ENCODE measurements at regions not wholly inside any gene's neighbourhood (a gene's known extent, or its start where the extent isn't known, plus 50 kb on each side); places are given as distances from the start of the nearest gene placed in this dataset.

DNA sequence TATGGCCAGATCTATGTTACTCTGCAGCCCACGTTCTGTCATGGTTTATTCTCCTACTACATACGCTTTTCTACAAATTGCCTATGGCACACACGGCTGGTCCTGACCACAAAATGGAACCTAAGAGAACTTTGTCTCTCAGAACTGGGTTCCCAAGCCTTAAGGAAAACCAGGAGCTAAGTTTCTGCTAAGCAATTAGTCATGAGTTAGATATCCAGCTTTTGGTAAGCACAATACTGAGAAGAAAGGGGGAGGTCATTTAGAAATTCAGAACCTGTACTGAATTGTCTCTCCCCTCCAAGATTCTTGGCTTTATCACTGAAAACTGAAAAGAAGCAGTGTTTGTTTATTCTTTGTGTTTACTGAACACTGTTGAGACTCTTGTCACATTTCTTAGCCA lies 283.5 kb upstream of the TANK start:
- Histone ChIP-seq H3K27me3 (ENCODE audit: control insufficient read depth, insufficient read depth, low read length) (no peaks in the 10 kb centered on the region), H3K4me1 (ENCODE audit: control insufficient read depth, insufficient read depth, low read length) (no peaks in the 10 kb centered on the region), H3K36me3 (ENCODE audit: control insufficient read depth, insufficient read depth, low read length) (no peaks in the 10 kb centered on the region), H3K4me3 (ENCODE audit: low read depth in 2 of 2, low read length in 2 of 2) (no peak overlapping the region), H3K9me3 (ENCODE audit: control insufficient read depth, insufficient read depth, low read depth, low read length) (no peaks in the 10 kb centered on the region), H3K27ac (ENCODE audit: low read length) (no peak overlapping the region)
- intact Hi-C loops (cut with micrococcal nuclease; ENCODE audit: unreplicated experiment) (no loop called here), in situ Hi-C loops (cut with HindIII; ENCODE audit: low pct_unique_long_range_greater_than_20kb, low sequenced_read_pairs) (no loop called here)
- ATAC-seq (no peak), DNase-seq (ENCODE audit: low read depth, low spot score) (no peak)
- TF ChIP-seq POLR2AphosphoS5 (IDR thresholded peaks at IDR 0.05; ENCODE audit: low read depth, low read length) (no peak), REST (IDR thresholded peaks at IDR 0.05; ENCODE audit: insufficient read depth in 1 of 2, low read depth in 2 of 2, low read length in 1 of 2) (no peak), TCF7L2 (IDR thresholded peaks at IDR 0.05; ENCODE audit: low read depth, low read length) (no peak), SIN3A (IDR thresholded peaks at IDR 0.05; ENCODE audit: borderline replicate concordance, insufficient read depth, low read depth, low read length) (no peak)
- TF ChIP-seq, protein P1, sequence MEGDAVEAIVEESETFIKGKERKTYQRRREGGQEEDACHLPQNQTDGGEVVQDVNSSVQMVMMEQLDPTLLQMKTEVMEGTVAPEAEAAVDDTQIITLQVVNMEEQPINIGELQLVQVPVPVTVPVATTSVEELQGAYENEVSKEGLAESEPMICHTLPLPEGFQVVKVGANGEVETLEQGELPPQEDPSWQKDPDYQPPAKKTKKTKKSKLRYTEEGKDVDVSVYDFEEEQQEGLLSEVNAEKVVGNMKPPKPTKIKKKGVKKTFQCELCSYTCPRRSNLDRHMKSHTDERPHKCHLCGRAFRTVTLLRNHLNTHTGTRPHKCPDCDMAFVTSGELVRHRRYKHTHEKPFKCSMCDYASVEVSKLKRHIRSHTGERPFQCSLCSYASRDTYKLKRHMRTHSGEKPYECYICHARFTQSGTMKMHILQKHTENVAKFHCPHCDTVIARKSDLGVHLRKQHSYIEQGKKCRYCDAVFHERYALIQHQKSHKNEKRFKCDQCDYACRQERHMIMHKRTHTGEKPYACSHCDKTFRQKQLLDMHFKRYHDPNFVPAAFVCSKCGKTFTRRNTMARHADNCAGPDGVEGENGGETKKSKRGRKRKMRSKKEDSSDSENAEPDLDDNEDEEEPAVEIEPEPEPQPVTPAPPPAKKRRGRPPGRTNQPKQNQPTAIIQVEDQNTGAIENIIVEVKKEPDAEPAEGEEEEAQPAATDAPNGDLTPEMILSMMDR (IDR thresholded peaks at IDR 0.05) = no peak
- ChIA-PET CTCF (no interaction called here), POLR2A (no interaction called here)
- no TSS peak for BruUV-seq (replicated peaks)

DNA sequence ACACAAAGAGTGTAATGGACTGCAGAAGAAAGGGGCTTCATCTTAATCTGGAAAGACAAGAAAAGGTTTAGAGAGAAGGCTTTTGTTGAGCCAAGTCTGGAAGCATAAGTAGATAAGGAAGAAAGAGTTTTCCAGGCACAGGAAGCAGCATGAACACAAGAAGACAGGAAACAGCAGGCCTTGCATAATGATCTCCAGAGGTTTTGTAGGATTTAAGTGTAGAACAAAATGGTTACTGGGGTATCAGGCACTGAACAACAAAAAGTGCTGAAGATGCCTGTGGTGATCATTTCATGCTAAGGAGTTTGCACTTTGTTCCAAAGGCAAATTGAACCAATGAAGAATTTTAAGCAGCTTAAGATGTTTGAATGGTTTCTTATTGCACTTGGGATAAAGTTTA lies 281.6 kb upstream of the TANK start:
- ATAC-seq (no peak), DNase-seq (ENCODE audit: low read depth, low spot score) (no peak)
- H3K4me1 ChIP-seq (ENCODE audit: control insufficient read depth, insufficient read depth, low read length) = no peaks in the 10 kb centered on the region
- BruUV-seq (replicated peaks) = no TSS peak
- ChIA-PET POLR2A (no interaction called here), CTCF (no interaction called here)
- no peak for TF ChIP-seq SIN3A (IDR thresholded peaks at IDR 0.05; ENCODE audit: borderline replicate concordance, insufficient read depth, low read depth, low read length)
- TF ChIP-seq REST (IDR thresholded peaks at IDR 0.05; ENCODE audit: insufficient read depth in 1 of 2, low read depth in 2 of 2, low read length in 1 of 2) = no peak
- no peak for TF ChIP-seq POLR2AphosphoS5 (IDR thresholded peaks at IDR 0.05; ENCODE audit: low read depth, low read length)
- TF ChIP-seq, protein P1 (IDR thresholded peaks at IDR 0.05) = no peak
- no peak for TF ChIP-seq TCF7L2 (IDR thresholded peaks at IDR 0.05; ENCODE audit: low read depth, low read length)
- in situ Hi-C loops (cut with HindIII; ENCODE audit: low pct_unique_long_range_greater_than_20kb, low sequenced_read_pairs) (no loop called here), intact Hi-C loops (cut with micrococcal nuclease; ENCODE audit: unreplicated experiment) (no loop called here)
- no peak overlapping the region for H3K27ac ChIP-seq (ENCODE audit: low read length)
- no peaks in the 10 kb centered on the region for H3K27me3 ChIP-seq (ENCODE audit: control insufficient read depth, insufficient read depth, low read length)
- H3K36me3 ChIP-seq (ENCODE audit: control insufficient read depth, insufficient read depth, low read length) = no peaks in the 10 kb centered on the region
- no peak overlapping the region for H3K4me3 ChIP-seq (ENCODE audit: low read depth in 2 of 2, low read length in 2 of 2)
- H3K9me3 ChIP-seq (ENCODE audit: control insufficient read depth, insufficient read depth, low read depth, low read length) = no peaks in the 10 kb centered on the region

Measured in Panc1 (cell line).